Iris pigment epithelial cell (primary cell): ENCODE measurements at regions not wholly inside any gene's neighbourhood (a gene's known extent, or its start where the extent isn't known, plus 50 kb on each side); places are given as distances from the start of the nearest gene placed in this dataset.

ENCODE experiments used
- DNase-seq: peaks from one replicate; pipeline ENCODE4 v3.0.0-alpha.2; 2011; ENCODE audit warnings: low read depth

DNA sequence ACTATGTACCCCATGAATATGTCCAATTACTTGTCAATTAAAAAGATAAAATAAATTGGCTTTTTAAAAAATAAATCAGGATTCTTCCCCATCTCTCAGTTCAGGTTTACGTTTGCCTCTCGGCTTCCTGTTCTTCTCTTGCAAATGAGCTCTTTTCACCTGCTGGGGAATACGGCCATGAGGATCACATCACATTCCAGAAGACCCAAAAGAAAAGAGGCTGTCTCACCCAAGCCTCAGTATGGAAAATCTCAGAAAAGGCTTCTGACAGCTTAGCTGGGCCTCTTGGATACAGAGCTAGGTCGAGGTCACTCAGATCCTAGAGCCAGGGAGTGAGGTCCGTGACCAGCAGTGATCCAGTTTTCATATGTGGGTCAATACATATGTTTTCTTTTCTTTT, 171.2 kb upstream of the SDK2 start:
- DNase-seq: no peak

DNA sequence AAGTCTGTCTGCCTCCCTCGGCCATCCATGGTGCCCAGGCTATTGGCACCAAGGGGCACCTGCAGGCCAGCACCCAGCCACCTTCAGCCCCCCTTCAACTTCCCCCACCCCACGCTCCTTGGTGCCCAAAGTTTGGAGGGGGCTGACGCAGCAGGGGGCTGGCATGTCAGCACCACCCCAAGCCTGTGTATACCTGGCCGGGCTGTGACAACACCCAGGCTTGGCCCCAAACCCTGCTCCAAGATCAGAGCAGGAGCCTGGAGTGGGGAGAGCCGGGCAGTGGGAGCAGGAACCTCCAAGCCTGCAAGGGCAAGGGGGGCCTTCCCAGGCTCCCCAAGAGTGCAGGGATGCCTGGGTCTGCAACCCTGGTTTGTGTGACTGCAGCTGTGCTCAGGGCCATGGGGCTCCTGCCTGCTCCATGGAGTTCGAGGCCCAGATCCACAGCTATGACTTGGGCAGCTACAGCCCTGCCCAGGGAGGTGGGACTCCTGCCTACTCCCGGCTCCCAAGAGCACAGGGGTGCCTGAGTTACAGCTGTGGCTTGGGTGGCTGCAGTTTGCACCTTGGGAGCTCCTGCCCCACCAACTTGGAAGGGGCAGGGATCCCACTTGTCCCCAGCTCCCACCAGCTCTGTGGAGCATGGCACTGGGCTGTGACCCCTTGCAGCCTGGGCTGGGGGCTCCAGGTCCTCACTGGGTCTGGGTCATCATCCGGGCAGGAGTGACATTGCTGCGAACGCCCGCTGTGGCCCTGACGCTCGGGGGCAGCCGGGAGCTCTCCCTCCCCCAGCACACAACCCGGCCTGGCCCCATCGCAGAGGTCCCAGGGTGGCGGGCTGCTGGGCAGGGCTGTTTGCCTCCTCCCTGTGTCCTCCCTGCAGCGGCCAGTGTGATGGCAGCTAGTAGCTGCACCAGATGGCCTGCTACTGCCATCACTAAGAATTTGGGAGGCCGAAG, 175.5 kb upstream of the SDK2 start:
- no peak for DNase-seq

DNA sequence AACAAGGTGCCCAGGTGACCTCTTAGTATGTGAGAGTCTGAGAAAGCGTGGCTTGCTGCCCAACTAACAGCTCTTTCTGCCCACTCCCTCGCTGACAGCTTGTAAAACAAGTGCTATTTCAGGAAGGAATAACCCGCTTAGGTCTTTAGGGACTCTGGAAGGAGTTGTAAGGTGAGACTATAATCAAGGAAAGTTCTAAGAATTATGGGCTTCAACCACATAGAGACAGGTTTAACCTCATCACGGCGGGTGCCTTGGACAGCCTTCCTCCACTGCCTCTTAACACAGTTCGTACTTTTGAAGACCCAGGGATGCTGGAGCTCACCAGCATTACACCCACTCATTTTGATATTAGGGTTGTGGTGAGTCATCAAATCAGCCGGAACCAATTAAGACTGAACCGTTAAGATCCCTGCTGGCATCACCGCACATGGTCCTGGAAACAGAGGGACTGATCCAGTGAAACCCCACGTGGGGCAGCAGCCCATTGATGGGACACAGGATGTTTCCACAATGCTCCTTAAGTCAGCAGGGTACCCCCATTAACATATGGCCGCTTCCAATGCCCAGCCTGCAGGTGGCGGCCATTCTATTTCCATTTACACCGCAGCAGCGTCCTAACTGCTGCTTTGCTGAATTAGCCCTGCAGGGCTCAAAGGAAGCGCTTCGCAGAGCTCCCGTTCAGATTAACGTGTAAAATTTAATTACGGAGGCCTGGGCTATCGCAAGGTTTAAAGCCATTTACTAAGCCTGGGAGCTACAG, 176.6 kb upstream of the SDK2 start:
- DNase-seq: no peak

- DNase-seq: no peak
Measured at GRCh38 chr17:73821665-73822064, 177.4 kb upstream of the SDK2 start.

DNA sequence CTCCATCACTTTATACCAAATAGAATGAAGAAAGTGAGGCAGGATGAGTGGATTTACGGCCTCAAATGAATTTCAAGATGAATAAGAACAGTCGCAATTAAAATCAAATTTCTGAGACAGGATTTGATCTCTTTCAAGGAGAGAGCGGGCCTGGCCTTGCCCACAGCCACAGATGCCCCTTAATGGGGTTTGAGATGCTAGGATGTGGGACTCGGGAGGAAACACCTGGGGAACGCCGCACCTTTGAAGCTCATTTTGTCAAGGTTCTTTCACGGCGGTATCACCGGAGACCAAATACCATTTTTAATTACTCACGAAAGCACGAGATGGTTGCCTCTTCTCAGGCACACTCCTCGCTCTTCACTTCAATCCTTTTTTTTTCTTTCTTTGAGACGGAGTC, 178.1 kb upstream of the SDK2 start:
- DNase-seq: no peak

GRCh38 chr17:73823684-73824083, 179.4 kb upstream of the SDK2 start:
- DNase-seq: no peak

DNA sequence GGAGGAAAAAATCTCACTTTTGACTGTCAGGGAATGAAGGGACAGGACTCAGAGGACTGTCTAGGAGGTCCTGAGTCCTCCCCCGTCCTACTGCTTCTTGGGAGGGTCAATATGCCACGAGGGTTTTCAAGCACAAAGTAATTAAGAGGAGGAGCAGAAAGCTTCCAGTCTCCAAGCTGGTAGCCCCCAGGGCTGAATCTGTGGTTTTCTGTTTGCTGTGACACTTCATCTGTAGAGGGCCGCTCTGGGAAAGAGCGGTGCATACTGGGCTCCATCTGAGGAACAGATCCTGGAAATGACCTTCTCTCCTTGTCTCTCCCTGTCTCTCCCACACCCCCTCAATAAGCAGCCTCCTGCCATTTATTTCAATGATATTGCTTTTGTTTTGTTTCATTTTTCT, 180.1 kb upstream of the SDK2 start:
- no peak for DNase-seq

DNA sequence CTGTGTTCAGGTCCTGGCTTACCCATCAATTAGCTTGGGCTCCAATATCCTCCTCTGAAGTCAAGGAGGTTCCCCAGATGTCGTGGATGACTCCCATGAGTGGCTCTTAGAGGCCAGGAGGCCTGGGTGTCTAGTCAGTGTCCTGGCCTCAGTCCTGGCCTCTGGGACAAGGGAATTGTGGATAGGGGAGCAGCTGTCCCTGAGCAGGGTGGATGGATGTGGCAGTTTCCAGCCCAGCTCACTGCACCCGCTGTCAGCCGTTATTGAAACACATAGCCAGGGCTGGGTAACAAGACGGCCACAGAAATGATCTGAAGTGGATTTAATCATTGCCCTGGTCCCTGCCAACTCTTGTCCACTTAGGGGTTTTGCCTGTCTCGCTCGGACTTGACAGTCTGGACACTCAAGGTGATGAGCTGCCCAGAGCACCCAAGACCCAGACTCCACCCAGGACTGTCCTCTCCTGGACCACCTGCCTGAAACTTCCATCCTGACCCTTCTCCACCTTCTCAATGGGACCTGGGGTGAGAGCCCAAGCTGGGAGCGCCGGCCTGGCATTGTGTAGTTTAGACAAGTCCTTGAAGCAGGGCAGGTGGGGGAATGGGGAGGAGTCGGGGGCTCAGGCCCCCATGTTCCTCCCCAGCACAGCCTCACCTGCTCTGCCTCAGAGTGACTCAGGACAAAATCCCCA, 182.1 kb upstream of the SDK2 start:
- no peak for DNase-seq

DNA sequence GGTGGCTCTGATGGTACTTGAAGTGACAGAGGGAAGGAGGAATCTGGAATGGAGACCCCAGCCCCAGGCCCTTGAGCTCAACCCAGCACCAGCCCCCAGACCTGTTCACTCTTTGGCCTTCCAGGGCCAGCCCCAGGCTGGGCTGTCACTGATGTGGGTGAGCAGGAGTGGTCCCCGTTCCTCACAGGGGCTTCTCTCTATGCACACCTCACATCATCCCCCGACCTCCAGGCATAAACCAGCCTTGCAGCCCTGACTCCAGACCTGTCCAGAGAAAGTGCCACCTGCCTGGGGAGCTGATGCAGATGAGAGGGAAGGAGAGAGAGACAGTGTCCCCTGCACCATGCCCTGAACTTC, 182.6 kb upstream of the SDK2 start:
- DNase-seq: no peak

- DNase-seq: no peak
Measured at GRCh38 chr17:73827627-73828291, 183.5 kb upstream of the SDK2 start.

DNA sequence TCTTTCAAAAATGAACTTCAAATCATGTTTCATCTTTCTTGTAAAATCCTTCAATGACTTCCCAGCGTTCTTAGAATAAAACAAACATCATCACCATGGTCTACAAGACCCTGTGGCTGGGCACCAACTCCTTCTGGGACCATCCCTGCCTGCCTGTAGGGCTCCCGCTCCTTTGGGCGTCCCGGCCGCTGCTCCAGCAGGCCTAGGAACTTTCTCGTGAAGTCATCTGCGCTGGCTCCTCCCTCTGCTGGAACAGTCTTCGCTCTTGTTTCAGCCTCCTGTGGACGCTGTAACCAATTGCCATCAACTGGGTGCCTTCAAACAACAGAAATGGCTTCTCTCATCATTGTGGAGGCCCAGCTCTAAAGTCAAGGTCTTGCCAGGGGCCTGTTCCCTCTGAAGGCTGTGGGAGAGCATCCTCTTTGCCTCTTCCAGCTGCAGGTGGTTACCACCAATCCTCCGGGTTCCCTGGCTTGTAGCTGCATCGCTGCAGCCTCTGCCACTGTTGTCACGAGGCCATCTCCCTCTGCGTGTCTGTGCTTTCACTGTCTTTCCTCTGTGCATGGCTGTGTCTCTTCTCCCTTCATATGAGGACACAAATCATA, 185.5 kb upstream of the SDK2 start:
- no peak for DNase-seq

- no peak for DNase-seq
Measured at GRCh38 chr17:73831699-73832098, 187.5 kb upstream of the SDK2 start.

- DNase-seq: no peak
Measured at GRCh38 chr17:73833775-73834488, 189.7 kb upstream of the SDK2 start.

- no peak for DNase-seq
Measured at GRCh38 chr17:73834684-73835343, 190.6 kb upstream of the SDK2 start.

GRCh38 chr17:73835605-73836004, 191.4 kb upstream of the SDK2 start:
- no peak for DNase-seq

- DNase-seq: no peak
Measured at GRCh38 chr17:73838815-73839214, 194.6 kb upstream of the SDK2 start.

DNA sequence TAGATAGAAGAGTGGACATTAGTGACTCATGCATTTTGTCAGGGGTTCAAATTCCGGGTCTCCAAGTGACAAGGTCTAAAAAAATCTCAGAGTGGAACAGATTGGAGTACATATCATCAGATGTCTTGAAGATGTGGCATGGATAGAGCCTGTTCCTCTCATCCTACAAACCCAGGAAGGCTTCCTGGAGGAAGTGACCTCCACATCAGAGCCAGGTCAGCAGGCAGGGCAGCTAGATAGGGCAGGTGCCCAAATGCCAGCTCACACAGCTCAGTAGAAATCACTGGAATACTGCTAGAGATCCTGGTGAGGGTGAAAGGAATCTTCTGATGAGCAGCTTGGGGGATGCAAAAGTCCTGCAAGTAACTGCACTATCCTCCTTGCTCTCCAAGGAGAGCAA, 196.6 kb upstream of the SDK2 start:
- no peak for DNase-seq

DNA sequence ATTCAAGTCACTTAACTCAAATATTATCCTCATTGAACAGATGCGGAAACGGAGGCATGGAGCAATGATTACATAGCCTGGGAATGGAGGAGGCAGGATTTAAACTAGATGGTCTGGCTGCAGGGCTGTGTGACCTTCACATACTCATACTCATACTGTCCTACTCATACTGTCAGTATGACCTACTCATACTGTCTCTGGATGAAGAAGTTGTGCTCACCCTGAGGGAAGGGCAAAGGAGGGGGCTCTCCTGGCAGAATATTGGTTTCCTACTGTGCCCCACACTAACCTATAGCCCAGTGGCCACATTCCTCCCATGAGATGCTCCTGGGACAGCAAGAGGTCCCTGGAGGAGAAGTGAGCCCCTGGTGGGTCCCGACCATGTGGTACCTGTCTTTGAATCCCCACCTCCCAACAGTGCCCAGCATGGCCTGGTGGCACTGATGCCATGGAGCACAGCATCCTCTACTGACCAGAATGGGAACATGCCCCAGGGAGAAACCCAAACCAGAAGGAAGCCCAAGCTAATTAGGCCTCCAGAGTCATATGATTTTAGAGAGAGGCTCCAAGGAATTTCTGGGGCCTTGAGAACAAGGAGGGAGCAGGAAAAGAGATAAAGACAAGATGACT, 197.3 kb upstream of the SDK2 start:
- no peak for DNase-seq

GRCh38 chr17:73847952-73848351, 203.7 kb upstream of the SDK2 start:
- DNase-seq: no peak

DNA sequence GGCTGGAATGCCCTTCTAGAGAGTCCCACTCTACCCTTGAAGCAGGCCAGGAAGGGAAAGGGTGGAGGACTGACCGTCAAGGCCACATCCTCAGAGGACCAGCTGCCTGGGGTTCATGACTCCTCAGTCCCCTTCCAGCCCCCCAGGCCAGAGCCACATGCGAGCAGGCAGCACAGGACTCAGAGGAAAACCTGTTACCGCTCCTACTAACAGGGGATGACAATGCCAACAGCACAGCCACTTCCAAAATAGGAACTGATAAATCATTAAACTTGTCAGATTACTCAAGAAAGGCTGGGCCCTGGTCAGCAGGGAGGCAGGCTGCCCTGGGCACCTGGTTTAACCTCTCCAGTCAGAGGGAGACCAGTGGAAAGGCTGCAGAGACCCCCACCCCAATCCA, 206.2 kb upstream of the SDK2 start:
- DNase-seq: no peak
